Endothelial cell of umbilical vein (primary cell): ENCODE measurements at regions not wholly inside any gene's neighbourhood (a gene's known extent, or its start where the extent isn't known, plus 50 kb on each side); places are given as distances from the start of the nearest gene placed in this dataset.

Experiments
- BruUV-seq: library from RNA; stranded (reverse); fragments of 400-500 nt; replicated peaks from 2 replicates; lab custom pipeline; 2021; lab: Mats Ljungman, UMichigan
- CTCF ChIA-PET: fragments of 300-600, 350-600 bp; sonication (Branson Sonifier 250); formaldehyde crosslinking; loops from one replicate; lab custom pipeline; 2021; ENCODE audit warnings: antibody characterized with exemption, inconsistent platforms; lab: Charles Lee
- POLR2A ChIA-PET: fragments of 300-600, 350-600 bp; sonication (Branson Sonifier 250); formaldehyde crosslinking; loops from one replicate; lab custom pipeline; 2021; ENCODE audit warnings: antibody characterized with exemption, inconsistent platforms; lab: Charles Lee
- DNase-seq: peaks from one replicate; pipeline ENCODE4 v3.0.0-alpha.2; 2011; ENCODE audit warnings: low read depth, low spot score
- FAIRE-seq: peaks from 2 replicates; lab custom pipeline; 2011; peaks lifted over from hg19 to GRCh38; lab: Jason Lieb, UNC
- H2AFZ ChIP-seq: 2 replicates; pipeline ENCODE4 v1.6.0; 2012; ENCODE audit warnings: low read depth, low read length, control low read depth, inconsistent platforms
- H3K27ac ChIP-seq: 2 replicates; pipeline ENCODE4 v1.5.1; 2011; ENCODE audit warnings: low read depth, mild to moderate bottlenecking, control low read depth, low read length, moderate library complexity; ENCODE audit not compliant: insufficient read depth
- H3K27me3 ChIP-seq, 2 experiments: 2 replicates each; pipeline versions ENCODE4 v1.6.0 to v1.6.1; 2011; ENCODE audit warnings: low read length in 2 of 2, mixed read lengths in 1 of 2; ENCODE audit not compliant: control insufficient read depth in 2 of 2, insufficient read depth in 2 of 2
- H3K36me3 ChIP-seq, 2 experiments: 2 replicates in 1 of 2; 3 replicates in 1 of 2; pipeline ENCODE4 v1.5.1; 2011; ENCODE audit warnings: low read length in 2 of 2, mild to moderate bottlenecking in 1 of 2, moderate library complexity in 1 of 2; ENCODE audit not compliant: control insufficient read depth in 2 of 2, insufficient read depth in 2 of 2; ENCODE audit errors: extremely low read depth in 1 of 2
- H3K4me1 ChIP-seq: 3 replicates; pipeline ENCODE4 v1.5.1; 2011; ENCODE audit warnings: mild to moderate bottlenecking, low read length; ENCODE audit not compliant: control insufficient read depth, insufficient read depth; ENCODE audit errors: extremely low read depth
- H3K4me2 ChIP-seq: 2 replicates; pipeline ENCODE4 v1.6.1; 2011; ENCODE audit warnings: low read length, control low read depth, mixed read lengths; ENCODE audit not compliant: insufficient read depth
- H3K4me3 ChIP-seq, 3 experiments: fragments of 200-600 bp in 1 of 3; sonication (generic), shearing (Covaris generic) in 1 of 3; replicated peaks in 1 of 3; 2 replicates each; pipeline ENCODE4 v1.5.1; 2011 to 2016; ENCODE audit warnings: control low read depth in 3 of 3, low read length in 3 of 3, mild to moderate bottlenecking in 2 of 3, inconsistent platforms in 1 of 3, low read depth in 1 of 3, moderate library complexity in 1 of 3; ENCODE audit not compliant: insufficient read depth in 1 of 3
- H3K79me2 ChIP-seq: 2 replicates; pipeline ENCODE4 v1.6.0; 2012; ENCODE audit warnings: low read length, inconsistent platforms; ENCODE audit not compliant: control insufficient read depth, insufficient read depth
- H3K9ac ChIP-seq: replicated peaks from 2 replicates; pipeline ENCODE3; 2011; ENCODE audit warnings: low read length, control low read depth; ENCODE audit not compliant: insufficient read depth; ENCODE audit errors: extremely low read depth
- H3K9me1 ChIP-seq: replicated peaks from 3 replicates; pipeline ENCODE4 v1.6.0; 2011; ENCODE audit warnings: mild to moderate bottlenecking, low read length; ENCODE audit not compliant: control insufficient read depth, insufficient read depth; ENCODE audit errors: extremely low read depth
- H3K9me3 ChIP-seq: replicated peaks from 2 replicates; pipeline ENCODE4 v1.5.1; 2012; ENCODE audit warnings: low read length, inconsistent platforms; ENCODE audit not compliant: control insufficient read depth, insufficient read depth
- H4K20me1 ChIP-seq: replicated peaks from 2 replicates; pipeline ENCODE3; 2011; ENCODE audit warnings: mild to moderate bottlenecking, low read length; ENCODE audit not compliant: control insufficient read depth, insufficient read depth; ENCODE audit errors: extremely low read depth
- CTCF ChIP-seq, 2 donors: IDR thresholded peaks; 1 replicate in 1 of 2; 2 replicates in 1 of 2; pipeline ENCODE4 v1.5.1; 2011; ENCODE audit warnings: low read length in 2 of 2, mild to moderate bottlenecking in 2 of 2, moderate library complexity in 2 of 2, control low read depth in 1 of 2, inconsistent platforms in 1 of 2, low read depth in 1 of 2; ENCODE audit not compliant: insufficient read depth in 1 of 2; ENCODE audit errors: extremely low read depth in 1 of 2
- EZH2 ChIP-seq: IDR thresholded peaks from 2 replicates; pipeline ENCODE4 v1.6.1; 2012; ENCODE audit warnings: borderline replicate concordance, low read depth, mild to moderate bottlenecking, moderate library complexity, low read length, inconsistent platforms; ENCODE audit not compliant: severe bottlenecking
- FOS ChIP-seq: IDR thresholded peaks from 2 replicates; pipeline ENCODE4 v1.6.1; 2011; ENCODE audit warnings: mild to moderate bottlenecking, low read length, moderate library complexity, borderline replicate concordance; ENCODE audit not compliant: insufficient read depth
- GATA2 ChIP-seq: IDR thresholded peaks from 2 replicates; pipeline ENCODE4 v1.7.0; 2011; ENCODE audit warnings: low read depth, mild to moderate bottlenecking, moderate library complexity, mixed read lengths, low read length; ENCODE audit not compliant: insufficient read length, insufficient read depth
- JUN ChIP-seq: IDR thresholded peaks from 2 replicates; pipeline ENCODE4 v1.6.1; 2011; ENCODE audit warnings: borderline replicate concordance, low read depth; ENCODE audit not compliant: insufficient read length, insufficient read depth
- MAX ChIP-seq: IDR thresholded peaks from 2 replicates; pipeline ENCODE4 v1.6.1; 2011; ENCODE audit not compliant: insufficient read depth, insufficient read length
- MYC ChIP-seq: IDR thresholded peaks from one replicate; pipeline ENCODE4 v1.6.1; 2011; ENCODE audit warnings: mild to moderate bottlenecking, low read depth, low read length
- POLR2A ChIP-seq: IDR thresholded peaks from 2 replicates; pipeline ENCODE4 v1.6.1; 2012; ENCODE audit warnings: low read depth, mild to moderate bottlenecking, control low read depth, low read length
- POLR2AphosphoS5 ChIP-seq: IDR thresholded peaks from 2 replicates; pipeline ENCODE4 v1.6.1; 2012; ENCODE audit warnings: low read depth, mild to moderate bottlenecking, control low read depth, low read length, moderate library complexity; ENCODE audit not compliant: insufficient read depth
- dilution Hi-C: fragments of 300-500 bp; cut with MboI; formaldehyde crosslinking; loops from one replicate; pipeline ENCODE4 v1.15.0; 2019; ENCODE audit warnings: low sequenced_read_pairs; ENCODE audit not compliant: extremely low pct_ligation_motif_present
- intact Hi-C: fragments of 100-400 bp; cut with micrococcal nuclease; formaldehyde crosslinking; loops from one replicate; pipeline ENCODE4 v1.10.0; 2022

- CTCF ChIA-PET, result no interaction called here
These were observed 193.4 kb upstream of the MBL2 start for GRCh38 chr10:52965938-52966401.

More at GRCh38 chr10:52965938-52966401, 193.4 kb upstream of the MBL2 start:
- TF ChIP-seq FOS (no peak), MAX (no peak), JUN (no peak), CTCF (IDR thresholded peaks at IDR 0.05; ENCODE audit: extremely low read depth in 1 of 2, insufficient read depth in 1 of 2, low read depth in 1 of 2, low read length in 2 of 2) (no peak), EZH2 (no peak), GATA2 (no peak), POLR2AphosphoS5 (no peak), MYC (no peak), POLR2A (no peak)
- H3K4me1 ChIP-seq, result no peaks in the 10 kb centered on the region
- no peaks in the 10 kb centered on the region for H3K9me3 ChIP-seq
- dilution Hi-C loops (no loop called here), intact Hi-C loops (no loop called here)
- FAIRE-seq, result no peak
- H2AFZ ChIP-seq, result no peak overlapping the region
- no peaks in the 10 kb centered on the region for H3K36me3 ChIP-seq
- H4K20me1 ChIP-seq, result no peaks in the 10 kb centered on the region
- no peak overlapping the region for H3K9ac ChIP-seq
- BruUV-seq, result no TSS peak
- H3K79me2 ChIP-seq, result no peaks in the 10 kb centered on the region
- no peak for DNase-seq
- H3K9me1 ChIP-seq, result no peaks in the 10 kb centered on the region
- POLR2A ChIA-PET, result no interaction called here
- no peak overlapping the region for H3K4me3 ChIP-seq
- no peak overlapping the region for H3K4me2 ChIP-seq
- peaks cover 0 to 2% of the 10 kb centered on the region in 2 experiments for H3K27me3 ChIP-seq
- no peak overlapping the region for H3K27ac ChIP-seq
